KOPT-K1 (cell line): ENCODE measurements at regions not wholly inside any gene's neighbourhood (a gene's known extent, or its start where the extent isn't known, plus 50 kb on each side); places are given as distances from the start of the nearest gene placed in this dataset.

Source experiments
- H3K27ac ChIP-seq: fragments of 200-600 bp; sonication (generic); 2 replicates; pipeline ENCODE4 v1.5.1; 2016; ENCODE audit warnings: antibody characterized with exemption, mild to moderate bottlenecking, low read depth, low read length; ENCODE audit not compliant: poor library complexity, severe bottlenecking
- H3K36me3 ChIP-seq: fragments of 200-600 bp; sonication (generic); 2 replicates; pipeline ENCODE4 v1.5.1; 2017; ENCODE audit warnings: antibody characterized with exemption, mild to moderate bottlenecking, low read length, moderate library complexity; ENCODE audit not compliant: insufficient read depth
- H3K9me3 ChIP-seq: fragments of 200-600 bp; sonication (generic); 2 replicates; pipeline ENCODE4 v1.5.1; 2017; ENCODE audit warnings: antibody characterized with exemption, low read length, mild to moderate bottlenecking; ENCODE audit not compliant: insufficient read depth, poor library complexity, severe bottlenecking

DNA sequence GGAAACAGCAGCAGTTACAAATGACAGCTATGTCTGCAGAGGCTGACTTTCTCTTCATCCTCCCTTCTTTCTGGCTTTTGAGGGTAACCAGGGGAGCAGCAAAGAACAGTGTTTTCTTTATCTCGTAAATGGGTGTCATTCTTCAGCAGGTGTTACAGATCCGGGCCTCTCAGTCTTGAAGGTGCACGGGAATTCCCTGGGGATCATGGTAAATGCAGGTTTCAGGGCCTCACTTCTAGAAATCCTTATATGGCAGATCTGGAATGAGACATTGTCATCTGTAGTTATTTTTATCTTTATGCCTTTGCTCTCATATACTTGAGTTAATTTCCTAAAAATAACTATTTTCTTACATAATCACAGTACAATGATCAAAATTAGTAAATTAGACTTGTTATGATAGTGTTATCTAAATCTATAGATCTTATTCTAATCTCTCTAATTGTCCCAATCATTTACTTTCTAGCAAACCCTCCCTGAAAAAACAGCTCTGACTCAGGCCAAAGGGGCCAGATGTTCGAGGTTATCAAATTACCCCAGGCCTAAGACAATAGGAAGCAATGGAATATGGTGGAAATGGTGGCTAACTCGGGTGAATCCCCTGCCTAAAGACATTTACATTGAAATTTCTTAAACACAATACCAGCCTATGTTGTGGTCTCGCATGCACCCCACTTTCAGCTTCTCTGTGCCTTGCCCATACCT is 145.0 kb downstream of the CAND1 start:
- no peak overlapping the region for H3K27ac ChIP-seq
- no peaks in the 10 kb centered on the region for H3K9me3 ChIP-seq
- no peaks in the 10 kb centered on the region for H3K36me3 ChIP-seq

DNA sequence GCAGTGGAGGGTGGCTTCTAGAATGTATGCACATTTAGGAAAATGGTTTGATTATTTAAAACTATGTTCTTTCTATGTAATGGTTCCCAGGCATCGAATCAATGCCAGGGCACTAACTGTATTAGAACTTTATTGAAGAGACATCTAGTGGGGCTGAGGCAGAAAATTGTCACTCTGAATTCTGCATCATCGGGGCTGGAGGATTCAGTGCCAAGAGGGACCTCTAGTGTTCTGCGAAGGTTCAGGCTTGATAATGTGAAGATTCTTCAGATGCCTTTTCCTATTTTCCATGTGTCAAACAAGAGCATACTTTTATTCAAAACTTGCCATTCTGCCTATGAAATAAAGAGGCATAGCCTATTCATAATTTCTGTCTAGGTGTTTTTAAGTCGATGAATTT is 146.3 kb downstream of the CAND1 start:
- Histone ChIP-seq H3K36me3 (no peaks in the 10 kb centered on the region), H3K27ac (no peak overlapping the region), H3K9me3 (no peaks in the 10 kb centered on the region)

DNA sequence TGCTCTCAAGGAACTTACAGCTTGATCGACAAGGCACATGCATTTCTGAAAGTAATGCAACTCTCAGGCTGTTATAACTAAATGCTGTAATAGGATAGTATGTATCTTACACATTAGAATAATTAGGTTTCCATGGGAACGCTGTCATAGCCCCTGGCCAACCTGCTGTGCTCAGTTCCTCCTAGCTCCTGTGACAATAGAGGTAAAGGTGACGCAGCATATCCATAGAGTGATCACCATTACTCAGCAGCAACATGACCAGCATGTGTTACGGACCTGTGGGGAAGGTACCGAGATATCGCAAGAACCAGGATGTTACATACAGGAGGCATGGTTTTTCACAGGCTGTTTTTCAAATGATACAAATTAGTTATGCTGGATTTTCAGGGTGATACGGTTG is 150.7 kb downstream of the CAND1 start:
- H3K9me3 ChIP-seq = no peaks in the 10 kb centered on the region
- no peak overlapping the region for H3K27ac ChIP-seq
- H3K36me3 ChIP-seq = no peaks in the 10 kb centered on the region

DNA sequence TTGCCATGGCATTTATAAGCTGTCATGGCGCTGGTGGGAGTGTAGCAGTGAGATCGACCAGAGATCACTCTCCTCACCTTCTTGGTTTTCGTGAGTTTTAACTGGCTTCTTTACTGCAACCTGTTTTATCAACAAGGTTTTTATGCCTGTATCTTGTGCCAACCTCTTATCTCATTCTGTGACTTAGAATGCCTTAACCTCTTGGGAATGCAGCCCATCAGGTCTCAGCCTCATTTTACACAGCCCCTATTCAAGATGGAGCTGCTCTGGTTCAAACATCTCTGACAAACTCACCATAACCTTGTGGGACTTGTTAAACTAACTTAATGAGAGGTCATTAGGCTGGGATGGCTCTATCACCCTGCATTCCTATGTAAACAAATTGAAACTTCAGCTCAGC is 151.3 kb downstream of the CAND1 start:
- H3K27ac ChIP-seq = no peak overlapping the region

DNA sequence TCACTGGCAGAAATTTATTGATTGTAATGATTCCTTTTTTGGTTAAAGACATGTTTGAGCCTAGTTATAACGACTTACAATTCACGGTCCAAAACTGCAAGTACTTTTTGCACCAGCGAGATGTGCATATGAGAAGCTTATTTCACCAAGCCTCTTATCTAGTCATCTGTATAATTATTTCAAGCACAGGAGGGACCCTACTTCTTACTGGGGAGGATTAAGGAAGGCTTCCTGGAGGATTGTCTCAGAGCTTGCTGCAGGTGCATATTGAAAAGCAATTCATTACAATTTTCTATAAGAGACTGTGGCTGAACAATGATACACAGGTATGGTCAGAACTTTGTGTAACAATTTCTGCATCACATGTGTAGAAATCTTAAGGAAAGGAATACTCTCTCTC is 152.9 kb downstream of the CAND1 start:
- no peaks in the 10 kb centered on the region for H3K36me3 ChIP-seq
- no peaks in the 10 kb centered on the region for H3K9me3 ChIP-seq
- no peak overlapping the region for H3K27ac ChIP-seq

More for the DNA sequence above, 151.3 kb downstream of the CAND1 start:
- no peaks in the 10 kb centered on the region for H3K36me3 ChIP-seq
- no peaks in the 10 kb centered on the region for H3K9me3 ChIP-seq

DNA sequence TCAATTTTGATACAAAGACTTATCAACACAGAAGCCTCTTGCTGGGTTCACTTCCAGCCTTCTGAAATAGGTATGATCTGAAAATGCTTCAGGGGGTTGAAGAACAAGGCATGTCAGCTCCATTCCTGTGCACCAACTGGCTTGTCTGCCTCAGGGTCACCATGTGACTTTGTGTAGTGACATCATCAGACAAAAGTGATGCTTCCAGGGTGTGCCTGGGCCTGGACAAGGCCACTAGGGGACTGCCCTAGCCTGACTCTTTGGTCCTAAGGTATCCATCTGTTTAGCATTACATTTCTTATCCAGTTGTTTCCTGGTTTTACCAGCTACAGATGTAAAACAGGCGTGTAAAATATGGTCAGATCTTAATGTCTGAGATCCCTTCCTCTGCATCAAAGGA is 155.6 kb downstream of the CAND1 start:
- no peaks in the 10 kb centered on the region for H3K9me3 ChIP-seq
- H3K27ac ChIP-seq = no peak overlapping the region
- no peaks in the 10 kb centered on the region for H3K36me3 ChIP-seq

- Histone ChIP-seq H3K27ac (no peak overlapping the region), H3K9me3 (no peaks in the 10 kb centered on the region), H3K36me3 (no peaks in the 10 kb centered on the region)
Observed at GRCh38 chr12:67425394-67425793, 156.2 kb downstream of the CAND1 start.

DNA sequence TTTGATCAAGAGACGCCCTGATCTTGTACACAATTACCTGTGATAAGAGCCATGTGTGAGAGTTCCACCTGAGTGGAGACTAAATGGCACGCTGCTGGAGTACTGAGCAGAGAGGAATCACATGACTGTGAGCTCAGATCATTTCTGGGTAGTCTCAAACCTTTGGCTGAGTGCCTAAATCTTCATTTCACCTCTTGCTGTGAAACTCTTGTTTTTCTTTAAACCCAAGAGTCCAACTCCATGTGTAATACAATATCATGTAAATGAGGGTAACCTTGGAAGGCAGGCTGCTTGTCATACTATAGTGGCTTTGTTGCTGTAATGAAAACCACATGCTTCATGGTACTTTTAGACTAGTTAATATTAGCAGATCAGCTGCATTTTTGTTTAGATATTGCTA is 156.9 kb downstream of the CAND1 start:
- no peak overlapping the region for H3K27ac ChIP-seq
- H3K9me3 ChIP-seq = no peaks in the 10 kb centered on the region
- no peaks in the 10 kb centered on the region for H3K36me3 ChIP-seq

GRCh38 chr12:67427336-67427735 is 158.2 kb downstream of the CAND1 start:
- Histone ChIP-seq H3K9me3 (no peaks in the 10 kb centered on the region), H3K27ac (no peak overlapping the region), H3K36me3 (no peaks in the 10 kb centered on the region)

- Histone ChIP-seq H3K27ac (no peak overlapping the region), H3K9me3 (no peaks in the 10 kb centered on the region), H3K36me3 (no peaks in the 10 kb centered on the region)
Observed at GRCh38 chr12:67428431-67428830, 159.3 kb downstream of the CAND1 start.

DNA sequence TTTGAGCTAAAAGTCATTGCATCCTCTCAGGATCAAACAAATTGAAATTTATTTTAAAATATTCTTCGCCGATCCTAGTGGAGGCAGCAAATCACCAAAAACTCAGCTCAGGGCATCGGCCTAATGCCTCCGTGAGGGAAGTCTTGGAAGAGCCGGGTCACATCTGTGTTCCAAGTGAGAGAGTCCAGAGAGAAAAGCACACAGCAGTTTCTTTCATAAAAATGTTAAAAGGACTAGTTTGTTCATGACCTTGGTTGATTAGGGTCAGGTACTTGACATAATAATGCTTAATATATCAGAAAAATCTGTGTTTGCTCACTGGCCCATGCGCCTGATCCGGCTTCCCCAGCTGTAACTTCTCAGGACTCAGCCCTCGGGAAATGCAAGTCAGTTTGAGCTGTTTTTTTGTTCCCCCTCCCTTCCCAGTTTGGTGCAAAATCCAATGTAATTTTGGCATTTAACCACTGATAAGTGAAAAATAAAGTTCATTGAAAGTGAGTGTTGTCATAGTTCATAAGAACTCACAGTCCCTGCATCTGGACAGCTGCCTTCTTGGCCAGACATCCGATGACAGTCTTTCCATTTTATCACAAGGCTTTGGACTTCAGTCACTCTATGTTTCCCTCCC is 161.7 kb downstream of the CAND1 start:
- H3K27ac ChIP-seq = no peak overlapping the region
- H3K9me3 ChIP-seq = no peaks in the 10 kb centered on the region
- no peaks in the 10 kb centered on the region for H3K36me3 ChIP-seq

DNA sequence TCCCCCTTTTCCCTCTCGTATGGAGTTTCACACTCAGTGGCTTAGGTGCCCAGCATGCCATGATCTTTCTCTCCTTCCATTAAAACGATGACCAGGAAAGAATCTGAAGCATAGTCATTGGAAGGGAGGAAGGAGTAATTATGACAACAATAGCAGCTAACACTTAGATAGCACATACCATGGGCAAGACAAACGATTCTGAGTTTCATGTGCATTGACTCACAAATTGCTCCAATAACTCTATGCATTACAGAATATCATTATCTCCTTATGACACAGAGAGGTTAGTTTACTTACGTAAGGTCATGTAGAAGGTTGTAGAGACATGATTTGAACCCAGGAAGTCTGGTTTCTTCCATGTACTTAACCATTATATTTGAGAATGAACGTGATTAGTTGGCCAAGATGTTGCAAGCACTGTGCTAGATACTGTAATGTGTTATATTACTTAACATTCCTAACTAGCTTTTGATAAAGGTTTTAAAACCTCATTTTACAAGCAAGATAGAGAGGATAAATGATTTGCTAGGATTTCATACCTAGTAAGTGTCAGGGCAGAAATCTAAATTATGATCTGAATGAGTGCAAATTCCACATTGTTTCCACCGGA is 162.4 kb downstream of the CAND1 start:
- Histone ChIP-seq H3K36me3 (no peaks in the 10 kb centered on the region), H3K27ac (no peak overlapping the region), H3K9me3 (no peaks in the 10 kb centered on the region)

DNA sequence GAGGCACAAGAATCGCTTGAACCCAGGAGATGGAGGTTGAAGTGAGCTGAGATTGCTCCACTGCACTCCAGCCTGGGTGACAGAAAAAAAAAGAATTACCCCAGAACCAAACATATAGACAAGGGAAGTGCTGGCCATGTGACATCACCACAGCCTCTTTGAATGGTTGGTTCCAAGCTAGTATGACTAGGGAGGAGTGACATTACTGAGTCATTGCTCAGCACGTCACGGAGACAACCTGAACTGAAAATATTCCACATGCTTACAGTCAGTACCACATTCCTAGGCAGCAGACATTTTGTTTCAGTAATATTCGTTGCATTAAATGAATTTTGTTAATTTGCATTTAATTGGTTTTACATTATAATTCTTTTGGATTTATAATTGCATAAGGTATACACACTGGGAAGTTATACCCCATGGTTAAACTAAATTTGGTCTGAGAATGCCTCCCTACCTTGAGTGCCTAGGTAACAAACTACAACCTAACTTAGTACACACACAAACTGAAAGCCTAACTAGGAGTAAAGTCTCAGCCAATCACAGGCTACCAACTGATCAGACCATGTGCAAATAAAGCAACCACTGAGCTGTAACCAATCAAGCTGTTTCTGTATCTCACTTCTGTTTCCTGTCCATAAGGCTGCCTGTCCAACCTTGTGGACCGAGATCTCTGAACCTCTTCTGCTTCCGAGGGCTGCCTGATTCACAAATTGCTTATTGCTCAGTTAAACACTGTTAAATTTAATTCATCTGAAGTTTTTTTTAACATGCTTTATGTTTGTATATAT is 164.4 kb downstream of the CAND1 start:
- Histone ChIP-seq H3K36me3 (no peaks in the 10 kb centered on the region), H3K27ac (no peak overlapping the region), H3K9me3 (no peaks in the 10 kb centered on the region)

DNA sequence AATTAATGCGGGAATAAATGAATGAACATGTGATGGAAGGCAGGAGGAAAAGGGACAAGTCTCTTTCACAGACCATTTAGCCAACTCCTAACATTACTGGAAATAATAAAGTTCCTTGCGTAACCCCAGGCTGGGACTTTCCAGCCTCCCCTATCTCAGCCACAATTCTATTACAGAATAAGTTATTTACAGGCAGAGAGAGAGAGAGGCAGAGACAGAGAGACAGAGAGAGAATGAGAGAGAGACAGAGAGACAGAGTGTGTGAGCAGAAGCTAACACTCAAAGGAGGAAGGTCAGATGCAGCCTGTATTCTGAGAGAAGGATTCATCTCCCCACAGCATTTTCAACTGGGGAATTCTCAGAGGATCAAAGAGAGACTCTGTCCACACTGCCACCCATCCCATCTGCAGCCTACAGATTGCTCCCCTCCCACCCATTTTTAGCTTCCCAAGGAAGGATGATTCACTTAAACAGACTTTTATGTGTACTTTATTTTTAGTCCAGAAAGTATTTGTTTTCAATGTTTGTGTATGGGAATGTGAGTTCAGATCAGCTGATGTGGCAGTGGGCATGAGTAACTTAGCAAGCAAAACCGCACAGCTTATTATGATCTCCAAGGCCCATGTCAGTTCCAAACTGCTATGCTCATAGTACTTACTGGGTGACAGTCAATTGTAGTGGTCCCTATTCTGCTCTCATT is 165.7 kb downstream of the CAND1 start:
- no peak overlapping the region for H3K27ac ChIP-seq
- H3K9me3 ChIP-seq = no peaks in the 10 kb centered on the region
- H3K36me3 ChIP-seq = no peaks in the 10 kb centered on the region

GRCh38 chr12:67436230-67436629 is 167.1 kb downstream of the CAND1 start:
- H3K36me3 ChIP-seq = no peaks in the 10 kb centered on the region
- no peaks in the 10 kb centered on the region for H3K9me3 ChIP-seq
- no peak overlapping the region for H3K27ac ChIP-seq
